ENCODE measurements at regions not wholly inside any gene's neighbourhood (a gene's known extent, or its start where the extent isn't known, plus 50 kb on each side); places are given as distances from the start of the nearest gene placed in this dataset.

- no peaks in the 10 kb centered on the region for H3K4me1 ChIP-seq
- H3K27ac ChIP-seq = no peak overlapping the region
- no peaks in the 10 kb centered on the region for H3K9me3 ChIP-seq
- H3K36me3 ChIP-seq = no peaks in the 10 kb centered on the region
- WGBS, 2 donors (ENCODE audit: low coverage in 1 of 2) = 80% methylated on average over 6 to 9 of the region's 10 CpGs
- no peak overlapping the region for H3K4me3 ChIP-seq
- no peak for TF ChIP-seq POLR2A (IDR thresholded peaks at IDR 0.05)
- no peak for TF ChIP-seq EP300 (IDR thresholded peaks at IDR 0.05)
- TF ChIP-seq CTCF (IDR thresholded peaks at IDR 0.05) = no peak
- no peak for TF ChIP-seq POLR2AphosphoS5 (IDR thresholded peaks at IDR 0.05)
- peaks cover 33% of the 10 kb centered on the region for H3K27me3 ChIP-seq
- no peak for ATAC-seq
Observed at GRCh38 chr14:97538749-97539410, 741.7 kb downstream of the VRK1 start.

- peaks cover 36% of the 10 kb centered on the region for H3K27me3 ChIP-seq
- 40 to 51% methylated on average over 3 to 4 of the region's 5 CpGs for WGBS, 2 donors (ENCODE audit: low coverage in 1 of 2)
- ATAC-seq = no peak
- TF ChIP-seq POLR2A (IDR thresholded peaks at IDR 0.05) = no peak
- no peak for TF ChIP-seq CTCF (IDR thresholded peaks at IDR 0.05)
- TF ChIP-seq EP300 (IDR thresholded peaks at IDR 0.05) = no peak
- TF ChIP-seq POLR2AphosphoS5 (IDR thresholded peaks at IDR 0.05) = no peak
- H3K9me3 ChIP-seq = no peaks in the 10 kb centered on the region
- no peak overlapping the region for H3K27ac ChIP-seq
- no peaks in the 10 kb centered on the region for H3K36me3 ChIP-seq
- H3K4me3 ChIP-seq = no peak overlapping the region
- H3K4me1 ChIP-seq = no peaks in the 10 kb centered on the region
Observed at GRCh38 chr14:97539411-97539795, 742.2 kb downstream of the VRK1 start.

GRCh38 chr14:97539884-97540283, 742.7 kb downstream of the VRK1 start:
- Histone ChIP-seq H3K36me3 (no peaks in the 10 kb centered on the region), H3K27ac (no peak overlapping the region), H3K4me1 (no peaks in the 10 kb centered on the region), H3K9me3 (no peaks in the 10 kb centered on the region), H3K4me3 (no peak overlapping the region), H3K27me3 (peaks cover 34% of the 10 kb centered on the region)
- no peak for ATAC-seq
- TF ChIP-seq CTCF (IDR thresholded peaks at IDR 0.05) = no peak
- no peak for TF ChIP-seq POLR2A (IDR thresholded peaks at IDR 0.05)
- TF ChIP-seq EP300 (IDR thresholded peaks at IDR 0.05) = no peak
- TF ChIP-seq POLR2AphosphoS5 (IDR thresholded peaks at IDR 0.05) = no peak
- WGBS, 2 donors (ENCODE audit: low coverage in 1 of 2) = 65 to 92% methylated on average over 2 of the region's 3 CpGs

- no peak for ATAC-seq
- H3K36me3 ChIP-seq = no peaks in the 10 kb centered on the region
- no peak overlapping the region for H3K4me3 ChIP-seq
- TF ChIP-seq POLR2A (IDR thresholded peaks at IDR 0.05) = no peak
- TF ChIP-seq CTCF (IDR thresholded peaks at IDR 0.05) = no peak
- no peak for TF ChIP-seq EP300 (IDR thresholded peaks at IDR 0.05)
- no peak for TF ChIP-seq POLR2AphosphoS5 (IDR thresholded peaks at IDR 0.05)
- H3K4me1 ChIP-seq = no peaks in the 10 kb centered on the region
- H3K9me3 ChIP-seq = peaks cover 0 to 4% (median 0%) of the 10 kb centered on the region in 3 donors
- H3K27me3 ChIP-seq = peaks cover 23% of the 10 kb centered on the region
- H3K27ac ChIP-seq = no peak overlapping the region
- WGBS, 2 donors (ENCODE audit: low coverage in 1 of 2) = 34 to 82% methylated on average over 3 to 5 of the region's 5 CpGs
Observed at GRCh38 chr14:97543221-97543620, 746.0 kb downstream of the VRK1 start.

- Histone ChIP-seq H3K27me3 (peaks cover 23% of the 10 kb centered on the region), H3K4me1 (no peaks in the 10 kb centered on the region), H3K27ac (no peak overlapping the region), H3K9me3 (peaks cover 0 to 4% (median 0%) of the 10 kb centered on the region in 3 donors), H3K4me3 (no peak overlapping the region), H3K36me3 (no peaks in the 10 kb centered on the region)
- TF ChIP-seq CTCF (IDR thresholded peaks at IDR 0.05) (no peak), EP300 (IDR thresholded peaks at IDR 0.05) (no peak), POLR2AphosphoS5 (IDR thresholded peaks at IDR 0.05) (no peak), POLR2A (IDR thresholded peaks at IDR 0.05) (no peak)
- no peak for ATAC-seq
- WGBS, 2 donors (ENCODE audit: low coverage in 1 of 2) = 63 to 70% methylated on average over 1 of the region's 1 CpG
Observed at GRCh38 chr14:97543816-97544215, 746.6 kb downstream of the VRK1 start.
